HCT116 (cell line): ENCODE measurements at regions not wholly inside any gene's neighbourhood (a gene's known extent, or its start where the extent isn't known, plus 50 kb on each side); places are given as distances from the start of the nearest gene placed in this dataset.

Experiments used
- ATAC-seq: fragments of 200-7000 bp; cut with Tn5 transposase; 2 replicates; pipeline ENCODE4 v1.9.1; 2020; ENCODE audit warnings: mild to moderate bottlenecking, moderate library complexity
- BruUV-seq: library from RNA; stranded (reverse); fragments of 400-500 nt; replicated peaks from 2 replicates; lab custom pipeline; 2021; lab: Mats Ljungman, UMichigan
- CTCF ChIA-PET: fragments of 300-600 bp; sonication (Branson Sonifier 250); formaldehyde crosslinking; loops from one replicate; lab custom pipeline; 2021; ENCODE audit warnings: antibody characterized with exemption; lab: Charles Lee
- POLR2A ChIA-PET: fragments of 300-600, 350-600 bp; sonication (Branson Sonifier 250); formaldehyde crosslinking; loops from one replicate; lab custom pipeline; 2021; ENCODE audit warnings: antibody characterized with exemption; lab: Charles Lee
- RAD21 ChIA-PET, 2 experiments: fragments of 300-600 bp; sonication (Branson Sonifier 250); formaldehyde crosslinking; loops; one replicate each; lab custom pipeline; 2023; ENCODE audit warnings: low total read pairs in 2 of 2; ENCODE audit not compliant: uncharacterized antibody in 2 of 2, unreplicated experiment in 2 of 2, low non-redundant PET in 1 of 2; lab: Charles Lee
- DNase-seq: peaks from one replicate; pipeline ENCODE4 v3.0.0-alpha.2; 2010; ENCODE audit warnings: low read depth, low spot score
- H2AFZ ChIP-seq: fragments of 200-600 bp; shearing (Covaris generic), sonication (generic); 2 replicates; pipeline ENCODE4 v1.6.1; 2017; ENCODE audit warnings: low read depth, mixed run types, mixed read lengths, antibody characterized with exemption, low read length; ENCODE audit not compliant: poor library complexity, severe bottlenecking
- H3K27ac ChIP-seq: 2 replicates; pipeline ENCODE4 v1.5.1; 2012; ENCODE audit warnings: low read depth, low read length
- H3K27me3 ChIP-seq: fragments of 200-600 bp; sonication (generic); 2 replicates; pipeline ENCODE4 v1.6.1; 2016; ENCODE audit warnings: mixed run types, low read length, mixed read lengths; ENCODE audit not compliant: insufficient read depth
- H3K36me3 ChIP-seq, 2 experiments: fragments of 200-500 bp in 1 of 2; fragments of 200-600 bp in 1 of 2; sonication (Bioruptor generic) in 1 of 2; sonication (generic) in 1 of 2; 2 replicates each; pipeline versions ENCODE4 v1.5.1 to v1.6.1; 2014 to 2016; ENCODE audit warnings: low read length in 2 of 2, inconsistent platforms in 1 of 2, mixed read lengths in 1 of 2, mixed run types in 1 of 2; ENCODE audit not compliant: insufficient read depth in 2 of 2, control insufficient read depth in 1 of 2
- H3K4me1 ChIP-seq, 2 experiments: fragments of 200-600 bp in 1 of 2; sonication (generic) in 1 of 2; 2 replicates each; pipeline versions ENCODE4 v1.5.1 to v1.6.1; 2012 to 2017; ENCODE audit warnings: low read length in 2 of 2, inconsistent platforms in 1 of 2, mild to moderate bottlenecking in 1 of 2, mixed read lengths in 1 of 2, mixed run types in 1 of 2, moderate library complexity in 1 of 2; ENCODE audit not compliant: insufficient read depth in 2 of 2, control insufficient read depth in 1 of 2
- H3K4me2 ChIP-seq: fragments of 200-600 bp; sonication (generic); 2 replicates; pipeline ENCODE4 v1.6.1; 2017; ENCODE audit warnings: mixed run types, low read length, mixed read lengths
- H3K4me3 ChIP-seq, 2 experiments: fragments of 200-600 bp in 1 of 2; sonication (generic) in 1 of 2; replicated peaks in 1 of 2; 2 replicates each; pipeline ENCODE4 v1.5.1; 2011 to 2016; ENCODE audit warnings: low read length in 2 of 2, control low read depth in 1 of 2, low read depth in 1 of 2, mild to moderate bottlenecking in 1 of 2, mixed read lengths in 1 of 2, mixed run types in 1 of 2
- H3K79me2 ChIP-seq: fragments of 200-600 bp; sonication (generic); 2 replicates; pipeline ENCODE4 v1.6.1; 2017; ENCODE audit warnings: mild to moderate bottlenecking, mixed run types, low read length, moderate library complexity, mixed read lengths; ENCODE audit not compliant: insufficient read depth
- H3K9ac ChIP-seq: fragments of 200-600 bp; sonication (generic); 2 replicates; pipeline ENCODE4 v1.6.1; 2016; ENCODE audit warnings: low read length, mixed read lengths
- H3K9me2 ChIP-seq: fragments of 200-600 bp; sonication (generic), shearing (Covaris generic); 2 replicates; pipeline ENCODE4 v1.6.1; 2017; ENCODE audit warnings: mixed run types, mild to moderate bottlenecking, moderate library complexity; ENCODE audit not compliant: insufficient read depth
- H3K9me3 ChIP-seq, 2 experiments: fragments of 200-500 bp in 1 of 2; fragments of 200-600 bp in 1 of 2; sonication (Bioruptor generic) in 1 of 2; sonication (generic) in 1 of 2; 2 replicates each; pipeline ENCODE4 v1.6.1; 2014 to 2017; ENCODE audit warnings: low read length in 2 of 2, mixed read lengths in 2 of 2, inconsistent platforms in 1 of 2, low read depth in 1 of 2, mild to moderate bottlenecking in 1 of 2, mixed run types in 1 of 2, moderate library complexity in 1 of 2; ENCODE audit not compliant: control insufficient read depth in 1 of 2, insufficient read depth in 1 of 2
- H4K20me1 ChIP-seq: fragments of 200-600 bp; sonication (generic), shearing (Covaris generic); 2 replicates; pipeline ENCODE4 v1.6.1; 2017; ENCODE audit warnings: mixed run types, mild to moderate bottlenecking, moderate library complexity; ENCODE audit not compliant: insufficient read depth
- CBX3 ChIP-seq: IDR thresholded peaks from 2 replicates; pipeline ENCODE4 v1.6.1; 2012; ENCODE audit warnings: low read depth
- CTCF ChIP-seq, 3 experiments: fragments of 200-600 bp in 1 of 3; sonication (generic) in 1 of 3; IDR thresholded peaks in 2 of 3; conservative IDR thresholded peaks in 1 of 3; 2 replicates each; pipeline ENCODE4 v1.5.1; 2012 to 2017; ENCODE audit warnings: low read depth in 2 of 3, low read length in 2 of 3, antibody characterized with exemption in 1 of 3, borderline replicate concordance in 1 of 3, control low read depth in 1 of 3, mild to moderate bottlenecking in 1 of 3, mixed read lengths in 1 of 3, mixed run types in 1 of 3, moderate library complexity in 1 of 3; ENCODE audit not compliant: insufficient read depth in 1 of 3
- FOSL1 ChIP-seq: IDR thresholded peaks from 2 replicates; pipeline ENCODE4 v1.6.1; 2012; ENCODE audit warnings: low read depth
- MAX ChIP-seq: IDR thresholded peaks from 2 replicates; pipeline ENCODE4 v1.6.1; 2012
- POLR2AphosphoS5 ChIP-seq: IDR thresholded peaks from 2 replicates; pipeline ENCODE4 v1.6.1; 2011; ENCODE audit warnings: mild to moderate bottlenecking, low read depth, low read length, moderate library complexity
- SRF ChIP-seq: IDR thresholded peaks from 2 replicates; pipeline ENCODE4 v1.6.1; 2012; ENCODE audit warnings: low read depth
- ZBTB33 ChIP-seq: IDR thresholded peaks from 2 replicates; pipeline ENCODE4 v1.6.1; 2011; ENCODE audit warnings: mild to moderate bottlenecking, low read length, moderate library complexity; ENCODE audit not compliant: insufficient replicate concordance; ENCODE audit errors: extremely low read depth
- intact Hi-C: fragments of 100-400 bp; cut with micrococcal nuclease; formaldehyde crosslinking; loops from 2 replicates; pipeline ENCODE4 v1.10.0; 2022

- ChIA-PET CTCF (no interaction called here), POLR2A (no interaction called here)
- H3K4me3 ChIP-seq = no peak overlapping the region
- H3K79me2 ChIP-seq = no peaks in the 10 kb centered on the region
- BruUV-seq = no TSS peak
- H2AFZ ChIP-seq = no peak overlapping the region
- H3K4me1 ChIP-seq = no peaks in the 10 kb centered on the region
- peaks cover 0 to 4% of the 10 kb centered on the region in 2 experiments; a peak in 2 of 4 replicates for H3K9me3 ChIP-seq
- H4K20me1 ChIP-seq = no peaks in the 10 kb centered on the region
- ATAC-seq = no peak
- no peak overlapping the region for H3K4me2 ChIP-seq
- TF ChIP-seq POLR2AphosphoS5 (no peak), MAX (no peak), CBX3 (no peak)
- TF ChIP-seq, all 23 proteins: peak for 0
- H3K27ac ChIP-seq = no peak overlapping the region
- intact Hi-C loops = no loop called here
- DNase-seq = no peak
- RAD21 ChIA-PET = no interaction called here
- no peaks in the 10 kb centered on the region for H3K27me3 ChIP-seq
- no peaks in the 10 kb centered on the region for H3K9me2 ChIP-seq
- no peaks in the 10 kb centered on the region for H3K36me3 ChIP-seq
- H3K9ac ChIP-seq = no peak overlapping the region
These were observed 330.7 kb downstream of the CDH10 start for GRCh38 chr5:24314106-24314505.

GRCh38 chr5:24320643-24321042 lies 324.1 kb downstream of the CDH10 start:
- Histone ChIP-seq H3K4me3 (no peak overlapping the region), H3K27me3 (no peaks in the 10 kb centered on the region), H3K9ac (no peak overlapping the region), H2AFZ (no peak overlapping the region), H3K36me3 (no peaks in the 10 kb centered on the region), H3K4me2 (no peak overlapping the region), H4K20me1 (no peaks in the 10 kb centered on the region), H3K4me1 (no peaks in the 10 kb centered on the region), H3K9me3 (peaks cover 0 to 26% of the 10 kb centered on the region in 2 experiments; a peak in 2 of 4 replicates), H3K27ac (no peak overlapping the region), H3K9me2 (no peaks in the 10 kb centered on the region), H3K79me2 (no peaks in the 10 kb centered on the region)
- TF ChIP-seq ZBTB33 = no peak
- no peak for TF ChIP-seq CTCF (IDR thresholded peaks at IDR 0.05 in 2 of 3, conservative IDR thresholded peaks at IDR 0.05 in 1 of 3; ENCODE audit: borderline replicate concordance in 1 of 3, insufficient read depth in 1 of 3, low read depth in 2 of 3, low read length in 2 of 3)
- TF ChIP-seq SRF = no peak
- TF ChIP-seq POLR2AphosphoS5 = no peak
- no peak for TF ChIP-seq FOSL1
- intact Hi-C loops = no loop called here
- ChIA-PET RAD21 (no interaction called here), POLR2A (no interaction called here), CTCF (no interaction called here)
- no TSS peak for BruUV-seq
- no peak for DNase-seq
- ATAC-seq = no peak
